HG02610 (cell line): ENCODE measurements at regions not wholly inside any gene's neighbourhood (a gene's known extent, or its start where the extent isn't known, plus 50 kb on each side); places are given as distances from the start of the nearest gene placed in this dataset.
"Not testable (repeated sequence)": the region's sequence is repeated elsewhere in the genome, so short reads cannot be mapped to it uniquely, and the experiment has no call there.

ENCODE experiments used
- ATAC-seq: cut with Tn5 transposase; IDR thresholded peaks from one replicate; pipeline ENCODE4 v1.9.1; 2021; ENCODE audit warnings: mild to moderate bottlenecking, moderate library complexity; ENCODE audit not compliant: unreplicated experiment

GRCh38 chr7:138214926-138215325, 138.7 kb downstream of the AKR1D1 start:
- ATAC-seq: no peak

DNA sequence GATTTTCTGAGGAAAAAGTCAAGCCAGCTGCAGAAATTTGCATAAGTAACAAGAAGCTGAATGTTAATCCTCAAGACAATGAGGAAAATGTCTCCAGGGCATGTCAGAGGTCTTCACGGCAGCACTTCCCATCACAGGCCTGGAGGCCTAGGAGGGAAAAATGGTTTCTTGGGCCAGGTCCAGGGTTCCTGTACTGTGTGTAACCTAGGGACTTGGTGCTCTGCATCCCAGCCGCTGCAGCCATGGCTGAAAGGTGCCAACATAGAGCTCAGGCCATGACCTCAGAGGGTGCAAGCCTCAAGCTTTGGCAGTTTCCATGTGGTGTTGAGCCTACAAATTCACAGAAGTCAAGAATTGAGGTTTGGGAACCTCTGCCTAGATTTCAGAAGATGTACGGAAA, 144.1 kb downstream of the AKR1D1 start:
- not testable (repeated sequence) for ATAC-seq

- not testable (repeated sequence) for ATAC-seq
Measured at GRCh38 chr7:138221388-138221787, 145.1 kb downstream of the AKR1D1 start.

GRCh38 chr7:138223402-138223879, 147.2 kb downstream of the AKR1D1 start:
- no peak for ATAC-seq

- ATAC-seq: no peak
Measured at GRCh38 chr7:138226001-138226476, 149.8 kb downstream of the AKR1D1 start.

GRCh38 chr7:138226745-138227279, 150.6 kb downstream of the AKR1D1 start:
- no peak for ATAC-seq

DNA sequence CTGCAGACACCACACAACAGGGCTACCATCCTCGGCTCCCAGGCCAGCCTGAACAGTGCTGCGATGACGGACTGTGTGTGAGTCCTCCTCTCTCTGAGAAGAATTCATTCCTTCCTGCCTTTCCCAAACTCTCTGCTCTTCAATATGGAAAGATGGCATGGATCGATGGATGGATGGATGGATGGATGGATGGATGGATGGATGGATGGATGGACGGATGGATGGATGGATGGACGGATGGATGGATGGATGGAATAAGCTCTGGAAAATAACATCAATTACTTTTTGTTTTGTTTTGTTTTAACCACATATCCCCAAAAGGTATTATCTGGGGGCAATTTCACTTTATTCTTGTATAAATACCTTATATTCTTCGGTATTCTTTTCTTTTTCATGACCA, 151.9 kb downstream of the AKR1D1 start:
- no peak for ATAC-seq

DNA sequence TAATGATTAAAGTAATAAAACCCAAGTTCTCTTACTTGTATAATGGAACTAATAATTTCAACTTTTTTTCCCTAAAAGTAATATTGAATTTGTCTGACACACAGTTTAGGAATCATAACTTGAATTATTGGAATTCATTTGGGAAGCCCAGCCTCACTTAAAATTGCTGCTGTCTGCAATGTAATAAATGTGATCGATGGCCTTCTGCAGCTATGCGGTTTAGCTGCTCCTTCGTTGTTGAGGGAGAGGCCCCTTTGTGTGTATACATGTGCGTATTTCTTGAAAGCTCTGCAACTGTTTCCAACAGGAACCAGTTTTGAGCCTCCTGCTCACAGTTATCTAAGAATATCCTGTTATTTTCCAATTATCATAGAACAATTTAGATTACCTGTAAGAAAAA, 152.5 kb downstream of the AKR1D1 start:
- ATAC-seq: no peak

DNA sequence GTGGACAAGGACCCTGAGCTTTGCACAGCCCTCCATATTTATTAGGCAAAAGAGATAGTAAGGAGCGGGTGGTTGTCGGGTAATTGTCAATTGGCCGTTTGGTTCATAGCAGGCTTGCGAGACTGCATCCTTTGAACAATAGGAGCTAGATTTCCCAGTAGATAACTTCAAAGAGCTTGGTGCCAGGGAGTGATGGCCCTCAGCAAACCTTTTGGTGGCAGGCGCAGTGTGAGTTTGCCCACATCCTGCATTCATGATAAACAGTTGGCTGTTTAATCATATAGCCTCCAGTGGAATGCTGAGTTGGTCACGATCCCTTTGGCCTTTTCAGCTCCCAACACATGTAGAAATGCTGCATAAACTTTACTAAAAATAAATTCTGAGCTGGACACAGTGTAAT, 156.9 kb downstream of the AKR1D1 start:
- no peak for ATAC-seq

DNA sequence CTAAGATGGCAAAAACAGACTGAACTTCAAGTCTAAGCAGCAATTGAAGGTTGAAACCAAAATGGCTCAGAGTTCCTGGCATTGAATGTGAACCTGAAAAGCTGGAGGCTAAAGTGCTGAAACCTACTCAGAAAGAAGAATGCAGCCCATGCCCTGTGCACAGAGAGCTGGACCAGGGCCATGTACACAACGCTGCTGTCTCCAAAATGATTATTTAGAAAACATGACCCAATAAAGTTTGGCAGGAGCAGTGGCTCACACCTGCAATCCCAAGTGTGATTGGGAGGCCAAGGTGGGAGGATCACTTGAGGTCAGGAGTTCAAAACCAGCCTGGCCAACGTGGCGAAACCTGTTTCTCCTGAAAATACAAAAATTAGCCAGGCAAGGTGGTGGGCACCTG, 158.9 kb downstream of the AKR1D1 start:
- no peak for ATAC-seq

DNA sequence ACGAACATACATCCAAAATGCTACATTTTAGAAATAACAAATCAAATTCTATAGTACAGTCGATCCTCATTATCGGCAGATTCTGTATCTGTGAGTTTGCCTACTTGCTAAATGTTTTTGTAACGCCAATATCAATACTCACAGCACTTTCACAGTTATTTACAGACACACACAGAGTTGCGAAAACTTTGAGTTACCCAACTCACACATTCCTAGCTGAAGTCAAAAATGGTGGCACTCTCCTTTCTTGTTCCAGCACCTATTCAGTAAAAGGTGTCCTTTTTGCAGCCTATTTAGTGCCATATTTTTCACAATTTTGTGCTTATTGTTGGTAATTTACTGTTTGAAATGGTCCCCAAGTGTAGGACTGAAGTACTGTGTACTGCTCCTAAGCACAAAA, 161.7 kb downstream of the AKR1D1 start:
- ATAC-seq: no peak

GRCh38 chr7:138238734-138239659, 162.7 kb downstream of the AKR1D1 start:
- no peak for ATAC-seq

- ATAC-seq: no peak
Measured at GRCh38 chr7:138243430-138243829, 167.2 kb downstream of the AKR1D1 start.

DNA sequence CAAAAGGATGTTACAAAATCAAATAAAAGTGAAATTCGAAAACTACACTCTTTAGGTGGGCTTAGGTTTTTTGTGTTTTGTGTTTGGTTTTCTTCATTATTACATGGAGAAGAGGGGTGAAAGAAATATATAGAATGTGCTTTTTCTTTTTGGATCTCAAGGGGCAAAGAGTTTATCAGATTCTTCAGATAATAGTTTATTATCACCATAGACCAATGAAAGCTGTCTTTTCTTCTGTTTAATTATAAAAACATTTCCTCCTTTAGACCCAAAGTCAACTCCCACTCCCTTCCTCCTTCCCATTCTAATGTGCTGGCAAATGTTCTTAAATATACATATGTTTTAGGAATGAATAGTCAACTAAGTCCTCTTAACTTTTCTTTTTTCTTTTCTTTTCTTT, 167.6 kb downstream of the AKR1D1 start:
- ATAC-seq: no peak

- no peak for ATAC-seq
Measured at GRCh38 chr7:138244606-138245005, 168.3 kb downstream of the AKR1D1 start.

DNA sequence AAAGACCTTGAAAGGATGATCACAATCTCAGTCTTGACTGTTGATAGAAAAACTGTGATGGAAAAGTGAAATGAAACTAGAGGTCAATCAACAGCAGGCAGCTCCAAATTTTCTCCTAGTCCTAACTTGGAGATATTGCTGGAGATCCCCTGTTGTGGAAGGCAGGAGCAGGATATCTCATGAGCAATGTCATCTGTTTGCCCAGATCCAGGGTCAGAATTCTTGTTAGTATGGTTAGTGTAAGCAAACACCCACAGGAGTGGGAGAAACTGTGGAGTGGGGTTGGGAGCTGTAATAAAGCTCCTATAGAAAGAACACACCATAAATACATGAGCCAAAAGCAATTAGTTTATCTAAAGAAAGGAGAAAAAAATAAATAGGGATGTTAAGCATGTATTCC, 169.0 kb downstream of the AKR1D1 start:
- ATAC-seq: no peak

- no peak for ATAC-seq
Measured at GRCh38 chr7:138245682-138246081, 169.4 kb downstream of the AKR1D1 start.

DNA sequence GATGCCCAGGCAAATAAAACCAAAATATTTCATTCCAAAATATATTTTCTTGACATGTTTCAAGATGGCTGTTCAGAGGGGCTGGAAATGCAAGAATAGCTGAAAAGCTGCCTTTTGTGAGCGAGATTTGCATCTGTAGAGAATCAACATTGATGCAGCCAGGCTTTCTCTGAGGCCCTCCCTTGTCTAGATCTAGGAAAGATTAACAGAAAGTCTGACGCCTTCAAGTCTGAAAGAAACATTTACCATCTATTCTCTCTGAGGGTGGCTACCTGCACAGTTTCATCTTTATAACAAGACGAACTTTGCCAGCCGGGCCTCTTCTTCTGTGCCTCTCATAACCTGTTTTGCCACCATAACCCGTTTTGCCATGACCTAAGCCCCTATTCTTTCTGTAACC, 170.2 kb downstream of the AKR1D1 start:
- no peak for ATAC-seq

- no peak for ATAC-seq
Measured at GRCh38 chr7:138247081-138247480, 170.8 kb downstream of the AKR1D1 start.

DNA sequence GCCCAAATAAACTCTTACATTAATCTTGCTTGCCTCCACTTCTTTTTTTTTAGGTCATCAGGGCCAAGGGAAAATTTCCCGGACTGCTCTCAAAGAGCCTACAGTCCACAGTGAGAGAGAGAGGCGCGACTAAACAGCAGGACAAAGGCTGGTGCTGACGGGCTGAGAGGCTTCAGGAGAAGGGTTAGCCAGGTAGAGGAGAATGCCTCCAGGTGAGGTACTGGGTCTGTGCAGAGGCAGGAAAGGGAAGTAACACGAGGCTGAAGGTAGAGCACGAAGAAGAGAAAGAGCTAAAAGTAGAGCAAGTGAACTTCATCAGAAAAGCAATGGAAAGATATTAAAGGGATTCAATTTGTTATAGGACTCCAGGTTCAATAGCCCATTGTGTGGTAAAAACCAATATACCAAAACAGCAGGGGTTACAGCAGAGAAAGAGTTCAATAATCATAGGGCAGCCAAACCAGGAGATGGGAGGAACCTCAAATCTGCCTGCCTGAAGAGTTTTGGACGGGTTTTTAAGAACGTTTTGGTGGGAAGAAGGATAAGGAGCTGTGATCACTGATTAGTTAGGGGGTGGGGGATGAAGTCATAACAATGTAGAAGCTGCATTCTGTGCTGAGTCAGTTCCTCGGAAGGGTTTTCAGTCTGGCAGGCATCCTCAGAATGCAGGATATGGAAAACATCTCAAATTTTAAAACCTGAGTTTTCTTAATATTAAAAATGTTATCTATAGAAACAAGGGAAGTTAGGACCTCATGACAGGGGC, 171.5 kb downstream of the AKR1D1 start:
- ATAC-seq: no peak

- ATAC-seq: no peak
Measured at GRCh38 chr7:138248609-138249008, 172.3 kb downstream of the AKR1D1 start.
